Cardiac fibroblast (primary cell): ENCODE measurements at regions not wholly inside any gene's neighbourhood (a gene's known extent, or its start where the extent isn't known, plus 50 kb on each side); places are given as distances from the start of the nearest gene placed in this dataset.

Experiments used
- DNase-seq, 2 donors: peaks; one replicate each; pipeline versions ENCODE4 v3.0.0 to v3.0.0-alpha.2; 2010; ENCODE audit warnings: low read depth in 2 of 2
- H3K4me3 ChIP-seq, 2 donors: replicated peaks in 1 of 2; 1 replicate in 1 of 2; 2 replicates in 1 of 2; pipeline ENCODE4 v1.5.1; 2011; ENCODE audit warnings: low read depth in 2 of 2, low read length in 2 of 2, mild to moderate bottlenecking in 2 of 2, moderate library complexity in 1 of 2
- CTCF ChIP-seq: IDR thresholded peaks from one replicate; pipeline ENCODE4 v1.5.1; 2011; ENCODE audit warnings: low read depth, mild to moderate bottlenecking, low read length, inconsistent platforms

GRCh38 chr1:223029985-223030769, 112.9 kb downstream of the TLR5 start:
- no peak for DNase-seq
- TF ChIP-seq CTCF, result no peak
- H3K4me3 ChIP-seq, result no peak overlapping the region

- DNase-seq, result no peak
- TF ChIP-seq CTCF, result no peak
- H3K4me3 ChIP-seq, result no peak overlapping the region
These were observed 112.1 kb downstream of the TLR5 start for GRCh38 chr1:223030871-223031400.

GRCh38 chr1:223031733-223032601, 111.1 kb downstream of the TLR5 start:
- H3K4me3 ChIP-seq, result no peak overlapping the region
- no peak for TF ChIP-seq CTCF
- peak; percentile 78 for DNase-seq

GRCh38 chr1:223033658-223034057, 109.4 kb downstream of the TLR5 start:
- no peak overlapping the region for H3K4me3 ChIP-seq
- TF ChIP-seq CTCF, result no peak
- DNase-seq, result peak in 1 of 2 donors; percentile 15

GRCh38 chr1:223034270-223034798, 108.7 kb downstream of the TLR5 start:
- TF ChIP-seq CTCF, result no peak
- no peak overlapping the region for H3K4me3 ChIP-seq
- DNase-seq, result no peak

- H3K4me3 ChIP-seq, result no peak overlapping the region
- no peak for TF ChIP-seq CTCF
- DNase-seq, result no peak
These were observed 107.1 kb downstream of the TLR5 start for GRCh38 chr1:223035724-223036478.
